GM21390 (cell line): ENCODE measurements at regions not wholly inside any gene's neighbourhood (a gene's known extent, or its start where the extent isn't known, plus 50 kb on each side); places are given as distances from the start of the nearest gene placed in this dataset.
A peak's percentile ranks its signal among the peaks of the same experiment; 100 is the strongest.

Experiments used
- ATAC-seq: cut with Tn5 transposase; IDR thresholded peaks from one replicate; pipeline ENCODE4 v1.9.1; 2021; ENCODE audit not compliant: unreplicated experiment

- ATAC-seq = no peak
Measured at GRCh38 chr6:140858381-140858971, 1274.2 kb upstream of the GJE1 start.

- ATAC-seq = no peak
Measured at GRCh38 chr6:140857739-140858380, 1274.9 kb upstream of the GJE1 start.

GRCh38 chr6:140855520-140855919, 1277.2 kb upstream of the GJE1 start:
- ATAC-seq = no peak

GRCh38 chr6:140854318-140854717, 1278.4 kb upstream of the GJE1 start:
- ATAC-seq = no peak

- ATAC-seq = no peak
Measured at GRCh38 chr6:140850438-140850837, 1282.3 kb upstream of the GJE1 start.

- ATAC-seq = no peak
Measured at GRCh38 chr6:140849456-140849855, 1283.3 kb upstream of the GJE1 start.

- ATAC-seq = no peak
Measured at GRCh38 chr6:140847262-140847645, 1285.5 kb upstream of the GJE1 start.

- ATAC-seq = no peak
Measured at GRCh38 chr6:140846503-140847261, 1286.0 kb upstream of the GJE1 start.

- no peak for ATAC-seq
Measured at GRCh38 chr6:140845701-140846100, 1287.0 kb upstream of the GJE1 start.

GRCh38 chr6:140844167-140844566, 1288.6 kb upstream of the GJE1 start:
- no peak for ATAC-seq

GRCh38 chr6:140833408-140833807, 1299.3 kb upstream of the GJE1 start:
- no peak for ATAC-seq

GRCh38 chr6:140830666-140831065, 1302.1 kb upstream of the GJE1 start:
- no peak for ATAC-seq

GRCh38 chr6:140828856-140829255, 1303.9 kb upstream of the GJE1 start:
- no peak for ATAC-seq

GRCh38 chr6:140827593-140827992, 1305.1 kb upstream of the GJE1 start:
- ATAC-seq = no peak

- ATAC-seq = no peak
Measured at GRCh38 chr6:140825731-140826130, 1307.0 kb upstream of the GJE1 start.

GRCh38 chr6:140824595-140824994, 1308.1 kb upstream of the GJE1 start:
- no peak for ATAC-seq

- ATAC-seq = no peak
Measured at GRCh38 chr6:140821196-140821595, 1311.5 kb upstream of the GJE1 start.

- ATAC-seq = no peak
Measured at GRCh38 chr6:140817176-140817575, 1315.5 kb upstream of the GJE1 start.

- no peak for ATAC-seq
Measured at GRCh38 chr6:140816681-140817080, 1316.0 kb upstream of the GJE1 start.

- no peak for ATAC-seq
Measured at GRCh38 chr6:140812636-140813035, 1320.1 kb upstream of the GJE1 start.

GRCh38 chr6:140811642-140812041, 1321.1 kb upstream of the GJE1 start:
- no peak for ATAC-seq

- peak; percentile 84 for ATAC-seq
Measured at GRCh38 chr6:140809694-140810101, 1323.0 kb upstream of the GJE1 start.
